Stimulated activated naive CD8-positive, alpha-beta T cell treated with anti-CD3 and anti-CD28 coated beads, Interleukin-15, Interleukin-2, amounts not matched to agents 100 U/mL and 50 U/mL, for 24 hours (primary cell): ENCODE measurements at regions not wholly inside any gene's neighbourhood (a gene's known extent, or its start where the extent isn't known, plus 50 kb on each side); places are given as distances from the start of the nearest gene placed in this dataset.
"Not testable (repeated sequence)": the region's sequence is repeated elsewhere in the genome, so short reads cannot be mapped to it uniquely, and the experiment has no call there.

Experiments used
- ATAC-seq: fragments of 150-1000 bp; cut with Tn5 transposase; one replicate; pipeline ENCODE4 v1.10.0; 2021
- DNase-seq: peaks from one replicate; pipeline ENCODE4 v3.0.0; 2021

GRCh38 chr2:91520972-91521535 lies 2829.6 kb downstream of the RPIA start:
- ATAC-seq, DNase-seq: not testable (repeated sequence)

- not testable (repeated sequence) for DNase-seq, ATAC-seq
Measured at GRCh38 chr2:91521944-91522343, 2830.5 kb downstream of the RPIA start.

GRCh38 chr2:91522877-91523276 lies 2831.4 kb downstream of the RPIA start:
- DNase-seq, ATAC-seq: not testable (repeated sequence)

- not testable (repeated sequence) for ATAC-seq, DNase-seq
Measured at GRCh38 chr2:91523751-91524150, 2832.3 kb downstream of the RPIA start.

GRCh38 chr2:91525587-91525986 lies 2834.1 kb downstream of the RPIA start:
- not testable (repeated sequence) for DNase-seq, ATAC-seq

GRCh38 chr2:91526083-91526482 lies 2834.6 kb downstream of the RPIA start:
- not testable (repeated sequence) for DNase-seq, ATAC-seq

- DNase-seq, ATAC-seq: not testable (repeated sequence)
Measured at GRCh38 chr2:91527056-91527455, 2835.6 kb downstream of the RPIA start.

GRCh38 chr2:91527491-91528031 lies 2836.1 kb downstream of the RPIA start:
- DNase-seq, ATAC-seq: not testable (repeated sequence)

- ATAC-seq, DNase-seq: not testable (repeated sequence)
Measured at GRCh38 chr2:91528361-91528760, 2836.9 kb downstream of the RPIA start.

- not testable (repeated sequence) for ATAC-seq, DNase-seq
Measured at GRCh38 chr2:91536109-91536508, 2844.6 kb downstream of the RPIA start.

GRCh38 chr2:91536549-91537263 lies 2845.2 kb downstream of the RPIA start:
- not testable (repeated sequence) for ATAC-seq, DNase-seq

- DNase-seq, ATAC-seq: not testable (repeated sequence)
Measured at GRCh38 chr2:91549316-91549715, 2857.8 kb downstream of the RPIA start.

- ATAC-seq, DNase-seq: not testable (repeated sequence)
Measured at GRCh38 chr2:91558234-91558633, 2866.8 kb downstream of the RPIA start.

- ATAC-seq, DNase-seq: not testable (repeated sequence)
Measured at GRCh38 chr2:91559269-91559668, 2867.8 kb downstream of the RPIA start.

- not testable (repeated sequence) for ATAC-seq, DNase-seq
Measured at GRCh38 chr2:91559886-91560614, 2868.6 kb downstream of the RPIA start.

GRCh38 chr2:91562184-91562583 lies 2870.7 kb downstream of the RPIA start:
- not testable (repeated sequence) for DNase-seq, ATAC-seq

GRCh38 chr2:91564700-91565099 lies 2873.2 kb downstream of the RPIA start:
- not testable (repeated sequence) for ATAC-seq, DNase-seq

GRCh38 chr2:91565689-91566430 lies 2874.4 kb downstream of the RPIA start:
- DNase-seq, ATAC-seq: not testable (repeated sequence)

GRCh38 chr2:91566611-91567010 lies 2875.1 kb downstream of the RPIA start:
- not testable (repeated sequence) for ATAC-seq

GRCh38 chr2:91567546-91568335 lies 2876.3 kb downstream of the RPIA start:
- not testable (repeated sequence) for ATAC-seq, DNase-seq

More at GRCh38 chr2:91566611-91567010, 2875.1 kb downstream of the RPIA start:
- DNase-seq: not testable (repeated sequence)
